ENCODE measurements at regions not wholly inside any gene's neighbourhood (a gene's known extent, or its start where the extent isn't known, plus 50 kb on each side); places are given as distances from the start of the nearest gene placed in this dataset.

DNA sequence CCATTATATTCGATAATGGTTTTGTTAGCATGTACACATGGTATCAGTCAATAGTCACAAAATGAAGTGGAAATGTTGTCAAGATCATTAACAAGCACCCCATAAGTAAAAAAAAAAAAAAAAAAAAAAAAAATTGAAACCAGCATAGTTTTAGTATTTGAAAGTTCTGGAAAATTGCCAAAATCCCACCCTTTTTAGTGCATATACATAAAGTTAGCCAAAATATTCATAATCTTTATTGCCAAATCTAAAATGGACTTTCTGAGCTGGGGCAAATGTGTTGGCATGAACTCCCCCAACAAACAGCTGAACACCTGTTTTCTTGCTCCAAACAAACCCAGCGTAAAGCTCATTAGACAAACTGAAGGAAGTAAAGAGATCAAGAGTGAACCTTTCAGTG is 73.9 kb downstream of the MZT1 start:
- TF ChIP-seq EZH2 (IDR thresholded peaks at IDR 0.05; ENCODE audit: borderline replicate concordance, low read depth, low read length, severe bottlenecking) (no peak), CTCF (IDR thresholded peaks at IDR 0.05; ENCODE audit: borderline replicate concordance, extremely low read depth, low read length, poor library complexity, severe bottlenecking) (no peak)

All from DND-41 (cell line).